ENCODE measurements at regions not wholly inside any gene's neighbourhood (a gene's known extent, or its start where the extent isn't known, plus 50 kb on each side); places are given as distances from the start of the nearest gene placed in this dataset.

GRCh38 chr13:26983543-26984320 lies 187.9 kb downstream of the USP12 start:
- no peak for DNase-seq (ENCODE audit: low read depth)
- no peak for TF ChIP-seq CTCF (IDR thresholded peaks at IDR 0.05; ENCODE audit: control insufficient read depth, extremely low read depth, insufficient read depth)
- H3K4me3 ChIP-seq (ENCODE audit: low read depth, low read length), result no peak overlapping the region

- no peak for TF ChIP-seq CTCF (IDR thresholded peaks at IDR 0.05; ENCODE audit: control insufficient read depth, extremely low read depth, insufficient read depth)
- no peak overlapping the region for H3K4me3 ChIP-seq (ENCODE audit: low read depth, low read length)
- no peak for DNase-seq (ENCODE audit: low read depth)
Observed at GRCh38 chr13:26980099-26981031, 191.2 kb downstream of the USP12 start.

GRCh38 chr13:26979334-26979733 lies 192.3 kb downstream of the USP12 start:
- DNase-seq (ENCODE audit: low read depth), result no peak
- no peak for TF ChIP-seq CTCF (IDR thresholded peaks at IDR 0.05; ENCODE audit: control insufficient read depth, extremely low read depth, insufficient read depth)
- no peak overlapping the region for H3K4me3 ChIP-seq (ENCODE audit: low read depth, low read length)

- no peak for TF ChIP-seq CTCF (IDR thresholded peaks at IDR 0.05; ENCODE audit: control insufficient read depth, extremely low read depth, insufficient read depth)
- no peak for DNase-seq (ENCODE audit: low read depth)
- H3K4me3 ChIP-seq (ENCODE audit: low read depth, low read length), result no peak overlapping the region
Observed at GRCh38 chr13:26978081-26978860, 193.3 kb downstream of the USP12 start.

- no peak for DNase-seq (ENCODE audit: low read depth)
- no peak for TF ChIP-seq CTCF (IDR thresholded peaks at IDR 0.05; ENCODE audit: control insufficient read depth, extremely low read depth, insufficient read depth)
Observed at GRCh38 chr13:26977541-26977940, 194.1 kb downstream of the USP12 start.

GRCh38 chr13:26976313-26976712 lies 195.3 kb downstream of the USP12 start:
- DNase-seq (ENCODE audit: low read depth), result no peak
- TF ChIP-seq CTCF (IDR thresholded peaks at IDR 0.05; ENCODE audit: control insufficient read depth, extremely low read depth, insufficient read depth), result no peak
- H3K4me3 ChIP-seq (ENCODE audit: low read depth, low read length), result no peak overlapping the region

More at GRCh38 chr13:26977541-26977940, 194.1 kb downstream of the USP12 start:
- H3K4me3 ChIP-seq (ENCODE audit: low read depth, low read length), result no peak overlapping the region
